ENCODE measurements at regions not wholly inside any gene's neighbourhood (a gene's known extent, or its start where the extent isn't known, plus 50 kb on each side); places are given as distances from the start of the nearest gene placed in this dataset.
"Not testable (repeated sequence)": the region's sequence is repeated elsewhere in the genome, so short reads cannot be mapped to it uniquely, and the experiment has no call there.

GRCh38 chr1:143718021-143718420 is 253.8 kb downstream of the FAM72C start:
- no peak overlapping the region for H3K27ac Mint-ChIP-seq
- H3K4me2 ChIP-seq: no peak overlapping the region
- ATAC-seq (no peak), DNase-seq (ENCODE audit: low spot score) (no peak)
- no peak overlapping the region for H3K27ac ChIP-seq (ENCODE audit: low read depth)
- peaks cover 11% of the 10 kb centered on the region; the same call in 2 of the 3 replicates for H3K4me1 Mint-ChIP-seq
- H3K4me3 ChIP-seq: no peak overlapping the region
- no peak overlapping the region for H3K4me3 Mint-ChIP-seq
- H3K36me3 Mint-ChIP-seq (ENCODE audit: low read depth): no peaks in the 10 kb centered on the region
- no peaks in the 10 kb centered on the region for H3K79me2 ChIP-seq (replicated peaks; ENCODE audit: insufficient read depth)
- H3K27me3 ChIP-seq (ENCODE audit: insufficient read depth): no peaks in the 10 kb centered on the region
- no peak overlapping the region for H2AFZ ChIP-seq
- H3K36me3 ChIP-seq (ENCODE audit: insufficient read depth): no peaks in the 10 kb centered on the region
- H3F3A ChIP-seq (replicated peaks; ENCODE audit: low read depth): no peaks in the 10 kb centered on the region
- H3K27me3 Mint-ChIP-seq (ENCODE audit: insufficient read depth, low read depth, poor library complexity): peaks cover 7% of the 10 kb centered on the region
- H3K9me3 Mint-ChIP-seq: no peaks in the 10 kb centered on the region
- TF ChIP-seq STAT1 (IDR thresholded peaks at IDR 0.05; ENCODE audit: unreplicated experiment): no peak
- TF ChIP-seq POLR2AphosphoS5 (IDR thresholded peaks at IDR 0.05; ENCODE audit: low read depth): no peak
- no peak for TF ChIP-seq EZH2 (IDR thresholded peaks at IDR 0.05; ENCODE audit: low read depth, unreplicated experiment)
- no peak for TF ChIP-seq JUNB (IDR thresholded peaks at IDR 0.05; ENCODE audit: unreplicated experiment)
- no peak for TF ChIP-seq ETS1 (IDR thresholded peaks at IDR 0.05)
- no peak for TF ChIP-seq ZNF114 (CRISPR knock-in tag; IDR thresholded peaks at IDR 0.05)
- no peaks in the 10 kb centered on the region; the same call in 1 of the 2 replicates for H3K4me1 ChIP-seq (ENCODE audit: insufficient read depth)
- H3K9me2 ChIP-seq (ENCODE audit: insufficient read depth): no peaks in the 10 kb centered on the region
- no peaks in the 10 kb centered on the region for H4K20me1 ChIP-seq (replicated peaks; ENCODE audit: insufficient read depth)

- Mint-ChIP-seq H3K4me3 (no peak overlapping the region), H3K4me1 (peaks cover 11% of the 10 kb centered on the region; the same call in 2 of the 3 replicates), H3K36me3 (ENCODE audit: low read depth) (no peaks in the 10 kb centered on the region), H3K27me3 (ENCODE audit: insufficient read depth, low read depth, poor library complexity) (peaks cover 7% of the 10 kb centered on the region), H3K9me3 (no peaks in the 10 kb centered on the region), H3K27ac (no peak overlapping the region)
- Histone ChIP-seq H3K4me1 (ENCODE audit: insufficient read depth) (no peaks in the 10 kb centered on the region; the same call in 1 of the 2 replicates), H3F3A (replicated peaks; ENCODE audit: low read depth) (no peaks in the 10 kb centered on the region), H2AFZ (no peak overlapping the region), H3K36me3 (ENCODE audit: insufficient read depth) (no peaks in the 10 kb centered on the region), H3K79me2 (replicated peaks; ENCODE audit: insufficient read depth) (no peaks in the 10 kb centered on the region), H3K9me2 (ENCODE audit: insufficient read depth) (no peaks in the 10 kb centered on the region), H4K20me1 (replicated peaks; ENCODE audit: insufficient read depth) (no peaks in the 10 kb centered on the region), H3K4me2 (no peak overlapping the region), H3K27ac (ENCODE audit: low read depth) (no peak overlapping the region), H3K27me3 (ENCODE audit: insufficient read depth) (no peaks in the 10 kb centered on the region), H3K4me3 (no peak overlapping the region)
- no peak for ATAC-seq
- TF ChIP-seq NANOG (IDR thresholded peaks at IDR 0.05; ENCODE audit: borderline replicate concordance) (no peak), CREB1 (CRISPR knock-in tag; IDR thresholded peaks at IDR 0.05; ENCODE audit: low read depth) (no peak), STAT1 (IDR thresholded peaks at IDR 0.05; ENCODE audit: unreplicated experiment) (no peak), EZH2phosphoT487 (IDR thresholded peaks at IDR 0.05; ENCODE audit: unreplicated experiment) (no peak), JUNB (IDR thresholded peaks at IDR 0.05; ENCODE audit: unreplicated experiment) (no peak), EZH2 (IDR thresholded peaks at IDR 0.05; ENCODE audit: low read depth, unreplicated experiment) (no peak), ZNF331 (CRISPR knock-in tag; IDR thresholded peaks at IDR 0.05; ENCODE audit: low read depth) (no peak), ZNF462 (CRISPR knock-in tag; IDR thresholded peaks at IDR 0.05) (no peak)
- DNase-seq (ENCODE audit: low spot score): no peak
Observed at GRCh38 chr1:143717434-143717833, 254.4 kb downstream of the FAM72C start.

- not testable (repeated sequence) for H3K27ac Mint-ChIP-seq; DNase-seq (ENCODE audit: low spot score); H2AFZ ChIP-seq; H3K27me3 ChIP-seq (ENCODE audit: insufficient read depth); H3F3A ChIP-seq (replicated peaks; ENCODE audit: low read depth); H3K9me3 Mint-ChIP-seq; H3K9me2 ChIP-seq (ENCODE audit: insufficient read depth); H3K79me2 ChIP-seq (replicated peaks; ENCODE audit: insufficient read depth); H3K36me3 Mint-ChIP-seq (ENCODE audit: low read depth); H3K4me3 Mint-ChIP-seq; ATAC-seq; H3K4me1 Mint-ChIP-seq; H3K4me1 ChIP-seq (ENCODE audit: insufficient read depth); H3K27ac ChIP-seq (ENCODE audit: low read depth); H3K27me3 Mint-ChIP-seq (ENCODE audit: insufficient read depth, low read depth, poor library complexity); H3K36me3 ChIP-seq (ENCODE audit: insufficient read depth); H3K4me3 ChIP-seq; H3K4me2 ChIP-seq; H4K20me1 ChIP-seq (replicated peaks; ENCODE audit: insufficient read depth)
Observed at GRCh38 chr1:143714913-143715312, 256.9 kb downstream of the FAM72C start.

Data from GM23338 (cell line).